ENCODE measurements at regions not wholly inside any gene's neighbourhood (a gene's known extent, or its start where the extent isn't known, plus 50 kb on each side); places are given as distances from the start of the nearest gene placed in this dataset.

- no peak for DNase-seq
Observed at GRCh38 chr6:44660561-44661220, 273.2 kb downstream of the CDC5L start.

- no peak for DNase-seq
Observed at GRCh38 chr6:44661221-44662008, 273.9 kb downstream of the CDC5L start.

GRCh38 chr6:44662461-44663121 is 275.1 kb downstream of the CDC5L start:
- DNase-seq, result peak in 1 of 2 donors; percentile 34

GRCh38 chr6:44663860-44664634 is 276.5 kb downstream of the CDC5L start:
- DNase-seq, result no peak

GRCh38 chr6:44664716-44665115 is 277.2 kb downstream of the CDC5L start:
- no peak for DNase-seq

GRCh38 chr6:44665143-44665542 is 277.6 kb downstream of the CDC5L start:
- no peak for DNase-seq

- no peak for DNase-seq
Observed at GRCh38 chr6:44665683-44666082, 278.2 kb downstream of the CDC5L start.

GRCh38 chr6:44666324-44666723 is 278.8 kb downstream of the CDC5L start:
- DNase-seq, result no peak

- DNase-seq, result no peak
Observed at GRCh38 chr6:44667226-44667625, 279.7 kb downstream of the CDC5L start.

GRCh38 chr6:44667668-44668390 is 280.3 kb downstream of the CDC5L start:
- no peak for DNase-seq

GRCh38 chr6:44668391-44668930 is 281.0 kb downstream of the CDC5L start:
- DNase-seq, result no peak

GRCh38 chr6:44668976-44669934 is 281.7 kb downstream of the CDC5L start:
- peak in 1 of 2 donors; percentile 18 for DNase-seq

GRCh38 chr6:44670146-44670545 is 282.6 kb downstream of the CDC5L start:
- DNase-seq, result no peak

- DNase-seq, result no peak
Observed at GRCh38 chr6:44671333-44671732, 283.8 kb downstream of the CDC5L start.

- no peak for DNase-seq
Observed at GRCh38 chr6:44672086-44672485, 284.6 kb downstream of the CDC5L start.

- DNase-seq, result no peak
Observed at GRCh38 chr6:44672841-44673240, 285.3 kb downstream of the CDC5L start.

GRCh38 chr6:44674226-44675155 is 287.0 kb downstream of the CDC5L start:
- no peak for DNase-seq

- no peak for DNase-seq
Observed at GRCh38 chr6:44675449-44675848, 287.9 kb downstream of the CDC5L start.
